DMS114 treated with DMSO at 0.1 percent for 48 hours (cell line): ENCODE measurements at regions not wholly inside any gene's neighbourhood (a gene's known extent, or its start where the extent isn't known, plus 50 kb on each side); places are given as distances from the start of the nearest gene placed in this dataset.

Experiments used
- DNase-seq: peaks from one replicate; lab custom pipeline; 2025; ENCODE audit not compliant: unreplicated experiment; lab: John Stamatoyannopoulos, UW

GRCh38 chr1:200354243-200354642 lies 55.6 kb downstream of the ZNF281 start:
- no peak for DNase-seq

- no peak for DNase-seq
Observed at GRCh38 chr1:200353232-200353631, 56.6 kb downstream of the ZNF281 start.

DNA sequence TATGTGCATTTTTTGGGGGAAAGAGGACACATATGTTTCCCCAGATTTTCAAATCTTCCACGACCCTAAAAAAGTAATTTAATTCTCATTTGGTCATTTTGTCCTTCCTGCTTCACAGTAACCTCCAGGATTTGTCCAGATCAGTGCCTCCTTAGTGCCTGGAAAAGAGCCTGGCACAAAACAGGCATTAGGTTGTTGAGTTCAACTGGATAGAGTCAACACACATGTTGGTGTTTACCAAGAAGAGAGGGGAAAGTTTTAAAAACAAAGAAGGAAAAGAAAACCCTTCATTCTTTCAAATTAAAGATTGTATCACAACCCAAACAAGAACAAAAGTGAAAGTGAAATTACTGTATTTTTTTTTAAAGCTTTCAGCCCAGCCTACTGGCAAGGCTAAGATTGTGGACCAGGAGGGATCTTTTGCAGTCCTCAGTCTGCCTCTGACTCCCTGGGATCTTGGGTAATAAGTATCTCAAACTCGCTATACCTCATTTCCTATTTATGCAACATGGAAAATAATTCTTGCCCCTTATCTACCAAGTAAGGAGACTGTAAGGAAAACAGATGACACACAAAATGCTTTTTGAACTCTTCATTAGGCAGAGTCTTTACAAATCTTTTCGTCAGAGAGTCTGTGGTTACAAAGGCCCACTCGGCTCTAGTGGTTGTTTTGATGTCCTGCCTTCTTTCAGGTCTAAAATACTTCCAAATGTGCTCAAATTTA lies 57.8 kb downstream of the ZNF281 start:
- no peak for DNase-seq

- DNase-seq, result no peak
Observed at GRCh38 chr1:200351425-200351824, 58.4 kb downstream of the ZNF281 start.

DNA sequence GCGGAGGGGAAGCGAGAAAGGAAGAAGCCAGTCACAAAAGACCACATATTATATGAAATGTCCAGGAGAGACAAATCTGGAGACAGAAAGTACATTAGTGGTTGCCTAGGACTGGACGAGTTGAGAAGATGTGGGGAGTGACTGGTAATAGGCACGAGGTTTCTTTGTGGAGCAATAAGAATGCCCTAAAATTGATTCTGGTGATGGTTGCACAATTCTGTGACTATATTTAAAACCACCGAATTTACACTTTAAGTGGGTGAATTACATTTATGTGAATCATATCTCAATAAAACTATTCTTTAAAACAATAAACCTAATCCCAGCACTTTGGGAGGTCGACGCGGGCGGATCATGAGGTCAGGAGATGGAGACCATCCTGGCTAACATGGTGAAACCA lies 63.1 kb downstream of the ZNF281 start:
- DNase-seq, result no peak

GRCh38 chr1:200345520-200345919 lies 64.3 kb downstream of the ZNF281 start:
- DNase-seq, result no peak

- no peak for DNase-seq
Observed at GRCh38 chr1:200343874-200344273, 66.0 kb downstream of the ZNF281 start.

GRCh38 chr1:200342511-200343311 lies 67.1 kb downstream of the ZNF281 start:
- DNase-seq, result no peak

GRCh38 chr1:200338451-200338850 lies 71.4 kb downstream of the ZNF281 start:
- DNase-seq, result no peak

DNA sequence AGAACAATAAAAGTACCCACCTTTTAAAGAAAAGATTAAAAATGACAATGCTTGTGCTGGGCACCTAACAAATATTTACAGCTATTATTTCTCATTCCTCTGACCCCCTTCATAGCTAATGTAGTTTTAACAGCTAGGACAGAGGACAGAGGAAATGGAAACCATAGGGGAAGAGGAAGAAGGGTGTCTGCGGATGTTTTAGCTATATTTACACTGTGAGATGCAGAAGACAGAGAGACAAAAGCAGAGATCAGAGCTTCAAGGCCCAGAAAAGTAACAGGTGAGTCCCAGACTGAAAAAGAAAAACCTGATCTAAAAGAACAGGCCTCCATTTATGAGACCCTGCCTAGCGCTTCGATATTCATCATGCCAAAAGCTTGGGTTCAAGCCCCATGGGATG lies 72.0 kb downstream of the ZNF281 start:
- DNase-seq, result no peak

DNA sequence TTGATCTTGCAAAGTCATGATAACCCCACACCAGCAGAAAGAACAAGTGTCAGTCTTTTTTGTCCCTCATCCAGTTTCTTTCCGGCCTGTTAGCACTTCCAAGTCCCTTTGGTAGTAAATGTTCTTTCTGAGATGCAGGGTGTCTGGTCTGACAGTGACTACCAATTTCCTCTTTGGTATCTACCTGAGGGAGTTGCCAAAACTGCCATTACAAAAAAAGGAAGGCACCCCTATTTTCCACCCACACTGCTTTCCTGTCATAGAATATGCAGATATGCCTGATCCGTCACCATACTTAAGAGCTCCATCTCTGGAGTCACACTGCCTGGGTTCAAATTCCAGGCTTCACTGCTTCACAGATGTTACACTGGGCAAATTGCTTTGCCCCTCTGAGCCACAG lies 72.4 kb downstream of the ZNF281 start:
- no peak for DNase-seq

DNA sequence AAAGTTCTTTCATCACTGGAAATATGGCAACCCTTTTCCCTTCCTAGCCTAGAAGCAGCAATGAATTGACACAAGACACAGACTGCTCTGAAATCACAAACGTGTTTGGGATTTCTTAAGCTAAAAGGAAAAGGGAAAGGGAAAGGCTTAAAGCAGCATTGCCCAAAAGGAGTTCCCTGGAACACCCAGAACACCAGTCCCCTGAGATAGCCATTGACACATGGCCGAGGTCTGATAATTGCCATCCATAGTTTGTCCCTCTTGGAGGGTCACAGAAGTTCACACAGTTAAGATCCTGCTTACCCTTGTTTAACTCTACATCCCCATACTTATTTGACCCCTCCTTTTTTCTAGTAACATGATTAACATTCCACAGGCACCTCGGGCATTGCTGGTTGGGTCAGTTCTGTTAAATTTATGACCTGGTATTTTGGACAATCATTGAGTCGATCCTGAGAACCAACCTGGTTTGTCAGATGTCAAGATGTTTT lies 72.9 kb downstream of the ZNF281 start:
- DNase-seq, result no peak

DNA sequence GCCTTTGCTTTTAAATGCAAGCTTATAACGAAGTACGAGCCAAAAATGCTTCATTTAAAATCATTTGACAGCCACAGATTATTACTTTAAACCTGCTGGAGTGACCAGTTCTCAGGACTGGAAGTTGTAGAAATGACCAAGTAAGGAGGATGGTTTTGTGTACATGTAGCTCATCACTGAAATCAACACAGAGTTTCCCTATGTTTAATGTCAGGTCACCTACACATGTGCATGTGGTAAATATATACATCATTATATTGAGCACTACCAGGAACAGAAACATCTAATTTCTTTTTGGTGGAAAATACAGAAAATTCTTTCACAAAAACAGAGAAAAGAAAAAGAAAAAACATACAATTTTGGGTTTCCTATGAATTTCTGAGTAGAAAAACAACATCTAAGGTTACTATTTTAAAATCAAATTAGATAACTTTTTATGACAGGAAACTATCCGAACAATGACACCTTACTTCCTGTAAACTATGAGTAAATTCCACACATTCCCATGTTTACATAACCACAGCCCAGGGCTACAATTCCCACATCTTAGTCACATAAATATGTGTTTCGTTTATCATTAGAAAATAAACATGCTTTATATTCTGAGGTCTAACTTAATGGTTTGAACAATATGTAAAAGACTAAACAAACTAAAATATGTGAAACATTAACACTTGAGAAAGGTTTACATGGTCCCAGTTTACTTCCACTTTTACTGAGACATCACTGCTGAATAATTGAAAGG lies 73.6 kb downstream of the ZNF281 start:
- no peak for DNase-seq

DNA sequence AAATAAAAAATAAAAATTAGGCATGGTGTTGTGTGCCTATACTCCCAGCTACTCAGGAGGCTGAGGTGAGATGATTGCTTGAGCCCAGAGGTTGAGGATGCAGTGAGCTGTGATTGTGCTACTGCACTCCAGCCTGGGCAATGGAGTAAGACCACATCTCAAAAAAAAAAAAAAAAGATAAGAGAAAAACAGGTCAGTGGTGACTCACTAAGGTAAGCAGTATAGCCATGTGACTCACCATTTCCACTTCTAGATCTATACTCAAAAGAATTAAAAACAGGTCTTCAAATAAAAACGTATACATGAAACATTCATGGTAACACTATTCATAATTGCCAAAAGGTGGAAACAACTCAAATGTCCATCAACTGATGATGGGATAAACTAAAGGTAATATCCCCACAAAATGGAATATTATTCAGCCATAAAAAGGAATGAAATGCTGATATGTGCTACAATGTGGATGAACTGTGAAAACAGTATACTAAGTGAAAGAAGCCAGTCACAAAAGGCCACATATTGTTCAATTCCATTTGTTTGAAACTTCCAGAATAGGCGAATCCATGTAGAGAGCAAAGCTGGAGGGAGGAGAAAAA lies 75.1 kb downstream of the ZNF281 start:
- DNase-seq, result no peak

GRCh38 chr1:200333329-200333728 lies 76.5 kb downstream of the ZNF281 start:
- no peak for DNase-seq

- DNase-seq, result no peak
Observed at GRCh38 chr1:200332716-200333115, 77.1 kb downstream of the ZNF281 start.

GRCh38 chr1:200330741-200331428 lies 79.0 kb downstream of the ZNF281 start:
- no peak for DNase-seq

DNA sequence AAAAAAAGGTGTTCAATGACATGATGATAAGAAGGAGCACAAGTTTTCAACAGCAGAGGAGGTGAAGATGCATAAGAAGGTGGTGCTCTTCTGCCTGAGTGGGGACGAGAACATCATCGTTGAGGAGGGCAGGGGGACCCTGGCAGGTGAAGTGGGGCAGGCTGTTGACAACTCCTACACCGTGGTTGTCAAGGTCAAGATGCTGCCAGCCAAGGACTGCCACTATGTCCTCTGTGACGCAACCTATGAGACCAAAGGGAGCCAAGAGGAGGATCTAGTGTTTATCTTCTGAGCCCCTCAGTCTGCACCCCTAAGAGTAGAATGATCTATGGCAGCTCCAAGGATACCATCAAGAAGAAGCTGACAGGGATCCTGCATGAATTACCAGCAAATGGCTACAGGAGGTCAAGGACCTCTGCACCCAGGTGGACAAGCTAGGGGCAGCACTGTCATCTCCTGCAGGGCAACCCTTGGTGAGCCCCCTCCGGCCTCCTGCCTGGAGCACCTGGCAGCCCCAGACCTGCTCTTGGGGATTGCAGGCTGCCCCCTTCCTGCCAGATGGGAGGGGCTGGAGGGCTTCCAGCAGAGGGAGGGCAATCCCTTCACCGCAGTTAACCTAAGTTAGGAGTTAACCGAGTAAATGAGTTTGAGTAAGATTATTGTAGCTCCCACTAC lies 80.5 kb downstream of the ZNF281 start:
- DNase-seq, result no peak

- no peak for DNase-seq
Observed at GRCh38 chr1:200328379-200328778, 81.5 kb downstream of the ZNF281 start.

DNA sequence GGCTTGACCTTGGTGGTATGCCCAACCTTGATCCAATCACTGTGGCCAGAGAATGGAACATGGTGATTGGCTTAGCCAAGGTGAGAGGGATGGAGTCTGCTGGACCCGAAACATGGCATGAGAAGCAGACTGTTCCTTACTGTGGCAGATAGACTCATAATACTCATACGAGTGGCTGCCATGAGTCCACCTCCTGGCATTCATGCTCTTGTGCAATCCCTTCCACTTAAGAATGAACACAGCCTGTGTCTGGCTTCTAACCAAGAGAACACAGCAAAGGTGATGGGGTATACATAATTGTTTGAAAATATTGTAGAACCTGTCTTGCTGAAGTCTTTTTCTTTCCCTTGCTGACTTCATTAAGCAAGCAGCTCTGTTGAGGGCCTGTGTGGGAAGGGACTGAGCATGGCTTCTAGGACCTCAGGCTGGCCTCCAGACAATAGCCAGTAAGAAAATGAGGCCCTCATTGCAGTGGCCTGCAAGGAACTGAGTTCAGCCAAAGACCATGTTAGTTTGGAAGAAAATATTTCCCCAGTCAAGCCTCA lies 85.9 kb downstream of the ZNF281 start:
- no peak for DNase-seq
